Esophagus muscularis mucosa (tissue), 4 donors: ENCODE measurements at regions not wholly inside any gene's neighbourhood (a gene's known extent, or its start where the extent isn't known, plus 50 kb on each side); places are given as distances from the start of the nearest gene placed in this dataset.
"Not testable (repeated sequence)": the region's sequence is repeated elsewhere in the genome, so short reads cannot be mapped to it uniquely, and the experiment has no call there.

Source experiments
- DNase-seq: peaks from one replicate; pipeline ENCODE4 v3.0.0-alpha.2; 2017; ENCODE audit errors: extremely low spot score
- H3K27ac ChIP-seq, 4 donors: fragments of 200-600 bp; sonication (generic); replicated peaks in 1 of 4; 1 replicate in 3 of 4; 2 replicates in 1 of 4; pipeline ENCODE4 v1.5.1; 2016 to 2019; ENCODE audit warnings: mild to moderate bottlenecking in 1 of 4
- H3K27me3 ChIP-seq, 4 donors: fragments of 200-600 bp; sonication (generic); one replicate each; pipeline versions ENCODE4 v1.5.1 to v1.6.0; 2016 to 2019
- H3K36me3 ChIP-seq, 4 donors: fragments of 200-600 bp; sonication (generic); one replicate each; pipeline ENCODE4 v1.5.1; 2016 to 2019
- H3K4me1 ChIP-seq, 4 donors: fragments of 200-600 bp; sonication (generic); one replicate each; pipeline ENCODE4 v1.5.1; 2016 to 2019
- H3K4me3 ChIP-seq, 4 donors: fragments of 200-600 bp; sonication (generic); 1 replicate in 2 of 4; 2 replicates in 2 of 4; pipeline ENCODE4 v1.5.1; 2016 to 2019; ENCODE audit warnings: mild to moderate bottlenecking in 4 of 4, moderate library complexity in 1 of 4
- H3K9me3 ChIP-seq, 4 donors: fragments of 200-600 bp; sonication (generic); 1 replicate in 3 of 4; 2 replicates in 1 of 4; pipeline ENCODE4 v1.5.1; 2016 to 2019
- WGBS: methylation state at CpG from one replicate; pipeline ENCODE4 v1.1.5; 2018; 5-methylcytosine and 5-hydroxymethylcytosine counted together
- intact Hi-C: fragments of 100-400 bp; cut with DNase I; formaldehyde crosslinking; loops from one replicate; pipeline ENCODE4 v1.15.1; 2023

DNA sequence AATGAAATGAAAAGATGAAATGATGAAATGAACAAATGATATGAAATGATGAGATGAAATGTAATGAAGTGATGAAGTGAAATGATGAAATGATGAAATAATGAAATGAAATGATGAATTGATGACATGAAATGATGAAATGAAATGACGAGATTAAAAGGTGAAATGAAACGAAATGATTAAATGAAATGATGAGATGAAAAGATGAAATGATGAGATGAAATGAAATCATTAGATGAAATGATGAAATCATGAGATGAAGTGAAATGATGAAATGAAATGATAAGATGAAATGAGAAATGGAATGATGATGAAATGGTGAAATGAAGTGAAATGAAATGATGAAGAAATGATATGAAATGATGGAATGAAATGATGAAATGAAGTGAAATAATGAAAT lies 138.1 kb upstream of the ERV3-1 start:
- intact Hi-C loops, H3K36me3 ChIP-seq, H3K9me3 ChIP-seq, H3K4me3 ChIP-seq, H3K4me1 ChIP-seq, H3K27ac ChIP-seq, DNase-seq, H3K27me3 ChIP-seq: not testable (repeated sequence)
- WGBS: 90% methylated on average over 2 of the region's 2 CpGs

- 93% methylated on average over 2 of the region's 2 CpGs for WGBS
- H3K36me3 ChIP-seq, H3K9me3 ChIP-seq, intact Hi-C loops, H3K27me3 ChIP-seq, DNase-seq, H3K4me3 ChIP-seq, H3K4me1 ChIP-seq, H3K27ac ChIP-seq: not testable (repeated sequence)
Observed at GRCh38 chr7:65144119-65144518, 137.6 kb upstream of the ERV3-1 start.

- H3K4me1 ChIP-seq, H3K9me3 ChIP-seq, DNase-seq, H3K27ac ChIP-seq, intact Hi-C loops, H3K27me3 ChIP-seq, H3K36me3 ChIP-seq, H3K4me3 ChIP-seq: not testable (repeated sequence)
- WGBS: 100% methylated on average over 1 of the region's 6 CpGs
Observed at GRCh38 chr7:65141894-65142293, 135.4 kb upstream of the ERV3-1 start.

- intact Hi-C loops, H3K27me3 ChIP-seq, H3K4me1 ChIP-seq, H3K9me3 ChIP-seq, H3K36me3 ChIP-seq, H3K27ac ChIP-seq, DNase-seq: not testable (repeated sequence)
- H3K4me3 ChIP-seq: peak overlapping the region in 3 of 4 donors; percentile 24 to 56 (median 29)
- WGBS: no CpG with 5 or more reads among the region's 20 CpGs
Observed at GRCh38 chr7:65141405-65141778, 134.9 kb upstream of the ERV3-1 start.

DNA sequence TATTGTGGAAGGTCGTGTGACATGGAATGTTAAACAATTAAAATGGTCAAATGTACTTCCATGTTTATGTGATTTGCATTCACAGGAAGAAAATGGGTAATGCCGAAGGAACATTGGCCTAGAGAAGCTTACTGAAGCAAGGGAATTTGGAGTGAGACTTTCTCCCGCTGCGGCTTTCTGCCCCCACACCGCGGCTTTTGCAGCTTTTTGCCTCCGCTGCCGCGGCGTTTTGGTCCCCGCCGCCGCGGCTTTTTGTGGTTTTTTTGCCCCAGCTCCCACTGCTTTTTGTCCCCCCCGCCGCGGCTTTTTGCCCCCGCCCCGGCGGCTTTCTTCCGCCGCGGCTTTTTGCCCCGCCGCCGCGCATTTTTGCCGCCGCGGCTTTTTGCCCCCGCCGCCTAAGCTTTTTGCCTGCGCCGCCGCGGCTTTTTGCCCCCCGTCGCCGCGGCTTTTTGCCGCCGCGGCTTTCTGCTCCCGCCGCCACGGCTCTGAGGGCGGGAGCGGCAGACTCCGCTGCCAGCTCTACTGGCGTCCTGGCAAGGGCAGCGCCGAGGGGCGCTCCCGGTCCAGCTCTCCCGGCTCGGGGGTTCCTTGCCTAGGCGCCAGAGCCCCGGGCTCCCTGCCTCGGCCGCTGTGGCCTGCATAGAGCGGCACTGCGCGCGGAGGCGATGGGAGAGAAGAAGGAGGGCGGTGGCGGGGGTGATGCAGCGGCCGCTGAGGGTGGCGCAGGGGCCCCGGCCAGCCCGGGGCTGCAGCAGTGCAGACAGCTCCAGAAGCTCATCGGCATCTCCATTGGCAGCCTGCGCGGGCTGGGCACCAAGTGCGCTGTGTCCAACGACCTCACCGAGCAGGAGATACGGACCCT lies 134.3 kb upstream of the ERV3-1 start:
- H3K4me1 ChIP-seq, DNase-seq, intact Hi-C loops, H3K27ac ChIP-seq, H3K27me3 ChIP-seq, H3K9me3 ChIP-seq, H3K36me3 ChIP-seq: not testable (repeated sequence)
- WGBS: no CpG with 5 or more reads among the region's 79 CpGs
- peak overlapping the region in 3 of 4 donors; percentile 24 to 56 (median 29) for H3K4me3 ChIP-seq

DNA sequence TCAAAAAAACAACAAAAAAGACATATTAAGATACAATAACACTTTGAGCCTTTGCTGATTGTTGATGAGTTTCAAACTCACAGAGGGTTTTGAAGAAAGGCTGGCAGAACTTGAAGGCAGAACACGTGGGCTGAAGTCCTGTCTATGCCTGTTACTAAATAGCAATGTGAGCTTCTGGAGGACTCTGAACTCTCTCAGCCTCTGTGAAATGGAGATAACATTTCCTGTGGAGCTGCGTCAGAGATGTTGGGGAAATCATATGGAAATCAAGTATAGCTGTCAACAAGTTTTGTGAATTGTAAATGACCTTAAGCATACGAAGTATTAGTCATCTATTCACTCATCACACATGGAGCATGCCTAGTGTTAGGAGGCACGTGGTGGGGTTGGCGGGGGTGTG lies 130.4 kb upstream of the ERV3-1 start:
- intact Hi-C loops, H3K36me3 ChIP-seq, H3K9me3 ChIP-seq, H3K4me3 ChIP-seq, H3K27ac ChIP-seq, H3K4me1 ChIP-seq, DNase-seq, H3K27me3 ChIP-seq: not testable (repeated sequence)
- no CpG with 5 or more reads among the region's 5 CpGs for WGBS

DNA sequence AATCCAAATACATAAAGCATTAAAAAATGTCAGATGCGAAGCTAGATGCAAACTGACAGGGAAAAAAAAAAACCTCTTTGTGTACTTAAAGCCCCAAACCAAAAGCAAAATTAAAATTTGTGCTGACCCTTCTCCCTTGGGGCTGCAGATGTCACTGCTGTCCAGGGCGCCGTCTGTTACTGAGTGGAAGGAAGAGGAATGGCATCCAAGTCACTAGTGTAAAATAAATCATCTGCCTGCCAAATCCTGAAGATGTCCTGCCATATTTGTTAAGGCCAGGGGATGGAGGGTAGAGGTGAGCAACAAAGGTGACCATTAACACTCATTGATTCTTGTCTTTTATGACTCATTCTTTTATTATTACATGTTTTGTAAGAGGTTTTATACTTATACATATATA lies 126.6 kb upstream of the ERV3-1 start:
- H3K9me3 ChIP-seq, H3K4me1 ChIP-seq, H3K36me3 ChIP-seq, DNase-seq, H3K27ac ChIP-seq, H3K27me3 ChIP-seq, intact Hi-C loops, H3K4me3 ChIP-seq: not testable (repeated sequence)
- no CpG with 5 or more reads among the region's 3 CpGs for WGBS

GRCh38 chr7:65132256-65132655 lies 125.8 kb upstream of the ERV3-1 start:
- H3K27me3 ChIP-seq, DNase-seq, H3K9me3 ChIP-seq, intact Hi-C loops, H3K4me1 ChIP-seq, H3K36me3 ChIP-seq, H3K4me3 ChIP-seq, H3K27ac ChIP-seq: not testable (repeated sequence)
- no CpG with 5 or more reads among the region's 1 CpG for WGBS

GRCh38 chr7:65127364-65127763 lies 120.9 kb upstream of the ERV3-1 start:
- intact Hi-C loops: not testable (repeated sequence)

GRCh38 chr7:65124600-65124999 lies 118.1 kb upstream of the ERV3-1 start:
- H3K36me3 ChIP-seq, H3K27me3 ChIP-seq, H3K27ac ChIP-seq, intact Hi-C loops, H3K4me1 ChIP-seq, H3K9me3 ChIP-seq, DNase-seq, H3K4me3 ChIP-seq: not testable (repeated sequence)
- WGBS: no CpG with 5 or more reads among the region's 1 CpG

More at GRCh38 chr7:65127364-65127763, 120.9 kb upstream of the ERV3-1 start:
- not testable (repeated sequence) for H3K27ac ChIP-seq, H3K27me3 ChIP-seq, H3K36me3 ChIP-seq, DNase-seq, H3K4me1 ChIP-seq, H3K9me3 ChIP-seq, H3K4me3 ChIP-seq
- WGBS: no CpG with 5 or more reads among the region's 5 CpGs

DNA sequence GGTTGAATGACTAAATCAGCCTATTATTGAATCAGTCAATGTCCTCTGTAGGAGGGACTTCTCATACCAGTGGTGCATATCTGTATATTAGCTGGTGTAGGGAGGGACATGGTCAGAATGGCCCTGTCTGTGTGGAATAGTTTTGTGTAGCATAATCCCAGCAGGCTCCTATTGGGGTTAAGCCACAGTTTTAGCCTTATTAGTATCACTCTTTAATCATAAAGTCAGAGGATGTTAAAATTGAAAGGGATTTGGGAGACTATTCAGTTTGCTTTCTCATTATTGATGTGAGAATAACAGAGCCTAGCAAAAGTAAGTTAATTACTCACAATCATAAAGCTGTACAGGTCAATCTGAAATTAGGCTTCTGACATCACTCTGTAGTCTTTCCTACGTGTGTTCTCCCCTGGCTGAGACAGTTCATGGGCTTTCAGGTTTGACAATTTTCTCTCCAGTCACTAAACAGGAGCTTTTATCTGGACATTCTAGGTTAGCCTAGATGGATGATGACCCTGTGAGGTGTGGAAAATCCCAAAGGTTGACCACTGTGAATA lies 99.2 kb upstream of the ERV3-1 start:
- intact Hi-C loops, H3K9me3 ChIP-seq, DNase-seq, H3K27ac ChIP-seq, H3K4me1 ChIP-seq, H3K27me3 ChIP-seq, H3K4me3 ChIP-seq, H3K36me3 ChIP-seq: not testable (repeated sequence)
- 68% methylated on average over 1 of the region's 1 CpG for WGBS

GRCh38 chr7:65100499-65100898 lies 94.0 kb upstream of the ERV3-1 start:
- intact Hi-C loops, H3K4me1 ChIP-seq: not testable (repeated sequence)
- 100% methylated on average over 4 of the region's 4 CpGs for WGBS

GRCh38 chr7:65081669-65082055 lies 75.2 kb upstream of the ERV3-1 start:
- peak overlapping the region; percentile 83 to 92 (median 86) for H3K27ac ChIP-seq

More at GRCh38 chr7:65100499-65100898, 94.0 kb upstream of the ERV3-1 start:
- H3K27me3 ChIP-seq, DNase-seq, H3K4me3 ChIP-seq, H3K9me3 ChIP-seq, H3K27ac ChIP-seq, H3K36me3 ChIP-seq: not testable (repeated sequence)

More at GRCh38 chr7:65081669-65082055, 75.2 kb upstream of the ERV3-1 start:
- H3K9me3 ChIP-seq, intact Hi-C loops, DNase-seq, H3K36me3 ChIP-seq, H3K27me3 ChIP-seq: not testable (repeated sequence)
- 96% methylated on average over 19 of the region's 19 CpGs for WGBS
- H3K4me1 ChIP-seq: peaks cover 0 to 12% (median 5%) of the 10 kb centered on the region in 4 donors
- H3K4me3 ChIP-seq: peak overlapping the region; percentile 68 to 81 (median 77)
